ENCODE measurements at regions not wholly inside any gene's neighbourhood (a gene's known extent, or its start where the extent isn't known, plus 50 kb on each side); places are given as distances from the start of the nearest gene placed in this dataset.

- TF ChIP-seq POLR2A (IDR thresholded peaks at IDR 0.05) (no peak), CTCF (IDR thresholded peaks at IDR 0.05) (no peak), POLR2AphosphoS5 (IDR thresholded peaks at IDR 0.05) (no peak)
- intact Hi-C loops (cut with DNase I) = no loop called here
- no peaks in the 10 kb centered on the region for H3K27me3 ChIP-seq (replicated peaks; ENCODE audit: insufficient read depth)
- H3K4me3 ChIP-seq = no peak overlapping the region
- no peaks in the 10 kb centered on the region for H3K4me1 ChIP-seq (replicated peaks)
- 74% methylated on average over 4 of the region's 4 CpGs for WGBS
- no peaks in the 10 kb centered on the region for H3K36me3 ChIP-seq
- DNase-seq (ENCODE audit: low spot score) = no peak
- H3K27ac ChIP-seq = no peak overlapping the region
- no peaks in the 10 kb centered on the region for H3K9me3 ChIP-seq
Measured at GRCh38 chr18:22490429-22490846, 72.7 kb upstream of the CTAGE1 start.

- Histone ChIP-seq H3K36me3 (no peaks in the 10 kb centered on the region), H3K4me1 (replicated peaks) (no peaks in the 10 kb centered on the region), H3K27me3 (replicated peaks; ENCODE audit: insufficient read depth) (no peaks in the 10 kb centered on the region), H3K4me3 (no peak overlapping the region), H3K27ac (no peak overlapping the region), H3K9me3 (no peaks in the 10 kb centered on the region)
- TF ChIP-seq POLR2AphosphoS5 (IDR thresholded peaks at IDR 0.05) (no peak), POLR2A (IDR thresholded peaks at IDR 0.05) (no peak), CTCF (IDR thresholded peaks at IDR 0.05) (no peak)
- DNase-seq (ENCODE audit: low spot score) = no peak
- intact Hi-C loops (cut with DNase I) = no loop called here
Measured at GRCh38 chr18:22493255-22493654, 75.5 kb upstream of the CTAGE1 start.

GRCh38 chr18:22493940-22494339 lies 76.2 kb upstream of the CTAGE1 start:
- Histone ChIP-seq H3K27ac (no peak overlapping the region), H3K4me3 (no peak overlapping the region), H3K4me1 (replicated peaks) (no peaks in the 10 kb centered on the region), H3K27me3 (replicated peaks; ENCODE audit: insufficient read depth) (no peaks in the 10 kb centered on the region), H3K9me3 (no peaks in the 10 kb centered on the region), H3K36me3 (no peaks in the 10 kb centered on the region)
- 79% methylated on average over 4 of the region's 4 CpGs for WGBS
- DNase-seq (ENCODE audit: low spot score) = no peak
- TF ChIP-seq POLR2A (IDR thresholded peaks at IDR 0.05) = no peak
- no peak for TF ChIP-seq POLR2AphosphoS5 (IDR thresholded peaks at IDR 0.05)
- TF ChIP-seq CTCF (IDR thresholded peaks at IDR 0.05) = no peak
- intact Hi-C loops (cut with DNase I) = no loop called here

- H3K27ac ChIP-seq = no peak overlapping the region
Measured at GRCh38 chr18:22494771-22495170, 77.1 kb upstream of the CTAGE1 start.

More at GRCh38 chr18:22494771-22495170, 77.1 kb upstream of the CTAGE1 start:
- Histone ChIP-seq H3K4me3 (no peak overlapping the region), H3K9me3 (no peaks in the 10 kb centered on the region), H3K4me1 (replicated peaks) (no peaks in the 10 kb centered on the region), H3K27me3 (replicated peaks; ENCODE audit: insufficient read depth) (no peaks in the 10 kb centered on the region), H3K36me3 (no peaks in the 10 kb centered on the region)
- no peak for TF ChIP-seq CTCF (IDR thresholded peaks at IDR 0.05)
- TF ChIP-seq POLR2A (IDR thresholded peaks at IDR 0.05) = no peak
- no peak for TF ChIP-seq POLR2AphosphoS5 (IDR thresholded peaks at IDR 0.05)
- intact Hi-C loops (cut with DNase I) = no loop called here
- 75% methylated on average over 2 of the region's 2 CpGs for WGBS
- DNase-seq (ENCODE audit: low spot score) = no peak

All from prostate gland (tissue), 2 donors.